Gastroesophageal sphincter (tissue), 3 donors: ENCODE measurements at regions not wholly inside any gene's neighbourhood (a gene's known extent, or its start where the extent isn't known, plus 50 kb on each side); places are given as distances from the start of the nearest gene placed in this dataset.

Experiments used
- POLR2A ChIP-seq, 2 donors: fragments of 450-650 bp; IDR thresholded peaks; one replicate each; pipeline ENCODE4 v1.6.1; 2017; ENCODE audit warnings: antibody characterized with exemption in 2 of 2, mild to moderate bottlenecking in 2 of 2, moderate library complexity in 1 of 2
- POLR2AphosphoS5 ChIP-seq: sonication (generic); formaldehyde crosslinking; IDR thresholded peaks from one replicate; pipeline ENCODE4 v1.6.1; 2017; ENCODE audit warnings: antibody characterized with exemption
- TF ChIP-seq, protein P1 (sequence below), 4 experiments: fragments of 200-600 bp in 2 of 4; fragments of 450-650 bp in 2 of 4; sonication (generic) in 1 of 4; IDR thresholded peaks; one replicate each; pipeline ENCODE4 v1.5.1; 2017 to 2019; ENCODE audit warnings: antibody characterized with exemption in 4 of 4, mild to moderate bottlenecking in 2 of 4, moderate library complexity in 2 of 4

DNA sequence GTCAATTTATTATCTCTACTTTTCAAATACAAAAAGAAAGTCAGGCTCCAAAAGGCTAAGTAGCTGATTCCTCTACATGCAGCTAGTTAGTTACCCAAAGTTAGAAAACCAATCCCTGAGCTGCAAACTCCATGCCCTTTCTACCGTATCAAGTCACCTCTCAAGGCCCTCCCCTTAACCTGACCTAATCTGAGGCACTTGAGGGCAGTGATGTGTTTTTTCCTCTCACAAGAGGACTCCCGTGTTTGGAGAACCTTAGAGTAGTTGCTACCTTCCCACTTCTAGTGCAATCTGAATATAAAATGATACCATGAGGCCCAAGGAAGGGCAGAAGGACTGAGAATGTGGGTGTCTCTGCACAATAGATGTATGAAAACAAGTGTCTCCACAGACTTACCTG is 907.9 kb upstream of the CELF4 start:
- TF ChIP-seq, protein P1, sequence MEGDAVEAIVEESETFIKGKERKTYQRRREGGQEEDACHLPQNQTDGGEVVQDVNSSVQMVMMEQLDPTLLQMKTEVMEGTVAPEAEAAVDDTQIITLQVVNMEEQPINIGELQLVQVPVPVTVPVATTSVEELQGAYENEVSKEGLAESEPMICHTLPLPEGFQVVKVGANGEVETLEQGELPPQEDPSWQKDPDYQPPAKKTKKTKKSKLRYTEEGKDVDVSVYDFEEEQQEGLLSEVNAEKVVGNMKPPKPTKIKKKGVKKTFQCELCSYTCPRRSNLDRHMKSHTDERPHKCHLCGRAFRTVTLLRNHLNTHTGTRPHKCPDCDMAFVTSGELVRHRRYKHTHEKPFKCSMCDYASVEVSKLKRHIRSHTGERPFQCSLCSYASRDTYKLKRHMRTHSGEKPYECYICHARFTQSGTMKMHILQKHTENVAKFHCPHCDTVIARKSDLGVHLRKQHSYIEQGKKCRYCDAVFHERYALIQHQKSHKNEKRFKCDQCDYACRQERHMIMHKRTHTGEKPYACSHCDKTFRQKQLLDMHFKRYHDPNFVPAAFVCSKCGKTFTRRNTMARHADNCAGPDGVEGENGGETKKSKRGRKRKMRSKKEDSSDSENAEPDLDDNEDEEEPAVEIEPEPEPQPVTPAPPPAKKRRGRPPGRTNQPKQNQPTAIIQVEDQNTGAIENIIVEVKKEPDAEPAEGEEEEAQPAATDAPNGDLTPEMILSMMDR (IDR thresholded peaks at IDR 0.05), result no peak
- TF ChIP-seq POLR2A (IDR thresholded peaks at IDR 0.05) (no peak), POLR2AphosphoS5 (no peak)
